SK-N-SH (cell line): ENCODE measurements at regions not wholly inside any gene's neighbourhood (a gene's known extent, or its start where the extent isn't known, plus 50 kb on each side); places are given as distances from the start of the nearest gene placed in this dataset.
"Not testable (repeated sequence)": the region's sequence is repeated elsewhere in the genome, so short reads cannot be mapped to it uniquely, and the experiment has no call there.

Experiments
- CTCF ChIA-PET: fragments of 300-600, 350-600 bp; formaldehyde crosslinking; extraction: SDS; loops from one replicate; lab custom pipeline; 2021; lab: Yijun Ruan, JAX
- POLR2A ChIA-PET: fragments of 350-600 bp; sonication (Branson Sonifier 250); formaldehyde crosslinking; extraction: SDS; loops from one replicate; lab custom pipeline; 2020; ENCODE audit warnings: antibody characterized with exemption, inconsistent platforms; lab: Yijun Ruan, JAX
- DNase-seq: peaks from one replicate; pipeline ENCODE4 v3.0.0; 2012
- H2AFZ ChIP-seq: fragments of 200-600 bp; sonication (generic); 2 replicates; pipeline ENCODE4 v1.8.1; 2016; ENCODE audit warnings: antibody characterized with exemption, mild to moderate bottlenecking, low read depth
- H3F3A ChIP-seq: fragments of 200-600 bp; sonication (generic); replicated peaks from 2 replicates; pipeline ENCODE3; 2016; ENCODE audit warnings: antibody characterized with exemption, mild to moderate bottlenecking; ENCODE audit not compliant: insufficient read depth
- H3K27ac ChIP-seq, 2 experiments: fragments of 200-500 bp in 1 of 2; fragments of 200-600 bp in 1 of 2; sonication (Bioruptor generic) in 1 of 2; sonication (generic), shearing (Covaris generic) in 1 of 2; 2 replicates each; pipeline versions ENCODE4 v1.5.1 to v1.6.1; 2014 to 2016; ENCODE audit warnings: low read depth in 2 of 2, inconsistent platforms in 1 of 2, low read length in 1 of 2, mild to moderate bottlenecking in 1 of 2, mixed read lengths in 1 of 2
- H3K27me3 ChIP-seq: fragments of 200-600 bp; sonication (generic), shearing (Covaris generic); 2 replicates; pipeline ENCODE4 v1.6.1; 2016; ENCODE audit warnings: mixed run types; ENCODE audit not compliant: insufficient read depth
- H3K36me3 ChIP-seq, 2 experiments: fragments of 200-500 bp in 1 of 2; fragments of 200-600 bp in 1 of 2; sonication (Bioruptor generic) in 1 of 2; sonication (generic) in 1 of 2; replicated peaks in 1 of 2; 2 replicates each; pipeline versions ENCODE3 to v1.5.1; 2014 to 2016; ENCODE audit warnings: low read length in 1 of 2, mild to moderate bottlenecking in 1 of 2; ENCODE audit not compliant: insufficient read depth in 2 of 2, control insufficient read depth in 1 of 2
- H3K4me1 ChIP-seq, 2 experiments: fragments of 200-500 bp in 1 of 2; fragments of 200-600 bp in 1 of 2; sonication (Bioruptor generic) in 1 of 2; sonication (generic), shearing (Covaris generic) in 1 of 2; 2 replicates each; pipeline versions ENCODE4 v1.5.1 to v1.6.1; 2014 to 2016; ENCODE audit warnings: low read depth in 1 of 2, low read length in 1 of 2, mixed run types in 1 of 2; ENCODE audit not compliant: insufficient read depth in 2 of 2, control insufficient read depth in 1 of 2
- H3K4me2 ChIP-seq: fragments of 200-600 bp; sonication (generic), shearing (Covaris generic); 2 replicates; pipeline ENCODE4 v1.6.1; 2017; ENCODE audit warnings: mixed run types
- H3K4me3 ChIP-seq, 2 experiments: fragments of 200-500 bp in 1 of 2; fragments of 200-600 bp in 1 of 2; sonication (Bioruptor generic) in 1 of 2; sonication (generic), shearing (Covaris generic) in 1 of 2; 2 replicates each; pipeline versions ENCODE4 v1.5.1 to v1.8.1; 2014 to 2016; ENCODE audit warnings: low read depth in 2 of 2, inconsistent platforms in 1 of 2, low read length in 1 of 2, mild to moderate bottlenecking in 1 of 2, mixed read lengths in 1 of 2, moderate library complexity in 1 of 2
- H3K79me2 ChIP-seq: fragments of 200-600 bp; sonication (generic); 2 replicates; pipeline ENCODE4 v1.8.1; 2017; ENCODE audit warnings: mild to moderate bottlenecking; ENCODE audit not compliant: insufficient read depth
- H3K9ac ChIP-seq: fragments of 200-600 bp; sonication (generic); 2 replicates; pipeline ENCODE4 v1.6.1; 2017; ENCODE audit warnings: mixed run types
- H3K9me2 ChIP-seq: fragments of 200-600 bp; sonication (generic); 2 replicates; pipeline ENCODE4 v1.6.1; 2017; ENCODE audit warnings: mixed run types
- H3K9me3 ChIP-seq: fragments of 200-600 bp; sonication (generic); 2 replicates; pipeline ENCODE4 v1.6.1; 2017; ENCODE audit warnings: mixed run types, mild to moderate bottlenecking, moderate library complexity
- H4K20me1 ChIP-seq: fragments of 200-600 bp; sonication (generic); 2 replicates; pipeline ENCODE4 v1.6.1; 2017; ENCODE audit warnings: mild to moderate bottlenecking, mixed run types; ENCODE audit not compliant: insufficient read depth
- FOSL2 ChIP-seq: IDR thresholded peaks from 2 replicates; pipeline ENCODE4 v1.4.0; 2012; ENCODE audit warnings: low read depth, mild to moderate bottlenecking, moderate library complexity, borderline replicate concordance
- GABPA ChIP-seq: IDR thresholded peaks from 2 replicates; pipeline ENCODE4 v1.4.0; 2012; ENCODE audit warnings: low read depth, mild to moderate bottlenecking
- GATA2 ChIP-seq: sonication (generic); formaldehyde crosslinking; IDR thresholded peaks from 2 replicates; pipeline ENCODE4 v1.5.0; 2020; ENCODE audit warnings: mild to moderate bottlenecking, missing genetic modification reagents
- MEF2A ChIP-seq: IDR thresholded peaks from 2 replicates; pipeline ENCODE4 v1.4.0; 2012; ENCODE audit warnings: low read depth, borderline replicate concordance
- NRF1 ChIP-seq: IDR thresholded peaks from 2 replicates; pipeline ENCODE4 v1.6.1; 2012; ENCODE audit warnings: low read depth, mild to moderate bottlenecking, low read length
- POLR2AphosphoS5 ChIP-seq: IDR thresholded peaks from 2 replicates; pipeline ENCODE4 v1.6.1; 2012; ENCODE audit warnings: low read depth, low read length
- RAD21 ChIP-seq: IDR thresholded peaks from 2 replicates; pipeline ENCODE4 v1.6.1; 2012; ENCODE audit warnings: mild to moderate bottlenecking, low read length
- RXRA ChIP-seq: IDR thresholded peaks from 2 replicates; pipeline ENCODE4 v1.4.0; 2012; ENCODE audit warnings: low read depth, mild to moderate bottlenecking, borderline replicate concordance
- SIN3A ChIP-seq: IDR thresholded peaks from 2 replicates; pipeline ENCODE4 v1.6.1; 2012; ENCODE audit warnings: low read depth, mild to moderate bottlenecking, low read length, moderate library complexity, borderline replicate concordance
- SMC3 ChIP-seq: IDR thresholded peaks from 2 replicates; pipeline ENCODE4 v1.6.1; 2012; ENCODE audit warnings: low read depth, low read length, improper control_type of control experiment
- TAF1 ChIP-seq: IDR thresholded peaks from 2 replicates; pipeline ENCODE4 v1.6.1; 2012; ENCODE audit warnings: low read depth, mild to moderate bottlenecking, low read length, moderate library complexity, borderline replicate concordance
- TCF12 ChIP-seq: IDR thresholded peaks from 2 replicates; pipeline ENCODE4 v1.4.0; 2012
- TEAD4 ChIP-seq: IDR thresholded peaks from 2 replicates; pipeline ENCODE4 v1.4.0; 2012; ENCODE audit warnings: mild to moderate bottlenecking, borderline replicate concordance; ENCODE audit not compliant: insufficient read depth
- WGBS: methylation state at CpG from one replicate; pipeline ENCODE4 v1.1.6; 2017; ENCODE audit warnings: low lambda C conversion rate; 5-methylcytosine and 5-hydroxymethylcytosine counted together
- TF ChIP-seq, protein P1 (sequence below): fragments of 200-600 bp; sonication (generic); IDR thresholded peaks from 2 replicates; pipeline ENCODE4 v1.6.1; 2017; ENCODE audit warnings: antibody characterized with exemption, mild to moderate bottlenecking, moderate library complexity
- TF ChIP-seq, protein P2 (sequence below): fragments of 150-350 bp; IDR thresholded peaks from 2 replicates; pipeline ENCODE4 v1.6.1; 2016; ENCODE audit warnings: mild to moderate bottlenecking, low read depth, low read length
- TF ChIP-seq, protein P3 (sequence below): fragments of 150-350 bp; IDR thresholded peaks from 2 replicates; pipeline ENCODE4 v1.6.1; 2017; ENCODE audit warnings: antibody characterized with exemption, low read length, low read depth, borderline replicate concordance
- TF ChIP-seq, protein P4 (sequence below): IDR thresholded peaks from 2 replicates; pipeline ENCODE4 v1.4.0; 2012; ENCODE audit warnings: low read depth, borderline replicate concordance

DNA sequence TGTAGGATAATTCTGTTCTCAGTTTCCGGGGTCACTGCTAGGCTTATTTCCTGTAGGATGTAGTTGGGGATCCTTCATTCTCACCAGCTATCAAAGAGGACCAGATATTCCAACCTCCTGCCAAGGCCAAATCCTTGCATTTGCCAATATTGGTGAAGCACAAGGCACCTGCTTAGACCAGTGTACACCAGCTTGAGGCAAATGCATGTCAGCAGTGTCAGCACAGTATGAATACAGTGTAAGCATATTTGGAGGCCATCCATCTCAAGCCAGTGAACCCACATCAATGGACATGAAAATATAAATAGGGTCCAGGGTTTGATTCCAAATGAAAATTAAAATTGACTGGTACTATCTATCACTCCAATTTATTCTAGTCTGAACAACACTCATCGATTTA, 88.0 kb upstream of the MAPRE2 start:
- TF ChIP-seq TCF12 (no peak), TAF1 (no peak), FOSL2 (no peak), SMC3 (no peak)
- TF ChIP-seq, protein P1, sequence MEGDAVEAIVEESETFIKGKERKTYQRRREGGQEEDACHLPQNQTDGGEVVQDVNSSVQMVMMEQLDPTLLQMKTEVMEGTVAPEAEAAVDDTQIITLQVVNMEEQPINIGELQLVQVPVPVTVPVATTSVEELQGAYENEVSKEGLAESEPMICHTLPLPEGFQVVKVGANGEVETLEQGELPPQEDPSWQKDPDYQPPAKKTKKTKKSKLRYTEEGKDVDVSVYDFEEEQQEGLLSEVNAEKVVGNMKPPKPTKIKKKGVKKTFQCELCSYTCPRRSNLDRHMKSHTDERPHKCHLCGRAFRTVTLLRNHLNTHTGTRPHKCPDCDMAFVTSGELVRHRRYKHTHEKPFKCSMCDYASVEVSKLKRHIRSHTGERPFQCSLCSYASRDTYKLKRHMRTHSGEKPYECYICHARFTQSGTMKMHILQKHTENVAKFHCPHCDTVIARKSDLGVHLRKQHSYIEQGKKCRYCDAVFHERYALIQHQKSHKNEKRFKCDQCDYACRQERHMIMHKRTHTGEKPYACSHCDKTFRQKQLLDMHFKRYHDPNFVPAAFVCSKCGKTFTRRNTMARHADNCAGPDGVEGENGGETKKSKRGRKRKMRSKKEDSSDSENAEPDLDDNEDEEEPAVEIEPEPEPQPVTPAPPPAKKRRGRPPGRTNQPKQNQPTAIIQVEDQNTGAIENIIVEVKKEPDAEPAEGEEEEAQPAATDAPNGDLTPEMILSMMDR = no peak
- TF ChIP-seq, protein P2, sequence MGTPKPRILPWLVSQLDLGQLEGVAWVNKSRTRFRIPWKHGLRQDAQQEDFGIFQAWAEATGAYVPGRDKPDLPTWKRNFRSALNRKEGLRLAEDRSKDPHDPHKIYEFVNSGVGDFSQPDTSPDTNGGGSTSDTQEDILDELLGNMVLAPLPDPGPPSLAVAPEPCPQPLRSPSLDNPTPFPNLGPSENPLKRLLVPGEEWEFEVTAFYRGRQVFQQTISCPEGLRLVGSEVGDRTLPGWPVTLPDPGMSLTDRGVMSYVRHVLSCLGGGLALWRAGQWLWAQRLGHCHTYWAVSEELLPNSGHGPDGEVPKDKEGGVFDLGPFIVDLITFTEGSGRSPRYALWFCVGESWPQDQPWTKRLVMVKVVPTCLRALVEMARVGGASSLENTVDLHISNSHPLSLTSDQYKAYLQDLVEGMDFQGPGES = no peak
- TF ChIP-seq, all 33 proteins: peak for 0
- 26% methylated on average over 2 of the region's 2 CpGs for WGBS
- Histone ChIP-seq H3F3A (no peaks in the 10 kb centered on the region), H3K9ac (no peak overlapping the region), H2AFZ (no peak overlapping the region), H3K36me3 (no peaks in the 10 kb centered on the region), H3K4me3 (no peak overlapping the region), H4K20me1 (no peaks in the 10 kb centered on the region), H3K9me3 (no peaks in the 10 kb centered on the region), H3K79me2 (no peaks in the 10 kb centered on the region), H3K9me2 (no peaks in the 10 kb centered on the region), H3K27me3 (no peaks in the 10 kb centered on the region), H3K27ac (no peak overlapping the region), H3K4me1 (peaks cover 0 to 2% of the 10 kb centered on the region in 2 experiments; a peak in 1 of 4 replicates), H3K4me2 (no peak overlapping the region)
- no peak for DNase-seq
- ChIA-PET CTCF (no interaction called here), POLR2A (no interaction called here)

DNA sequence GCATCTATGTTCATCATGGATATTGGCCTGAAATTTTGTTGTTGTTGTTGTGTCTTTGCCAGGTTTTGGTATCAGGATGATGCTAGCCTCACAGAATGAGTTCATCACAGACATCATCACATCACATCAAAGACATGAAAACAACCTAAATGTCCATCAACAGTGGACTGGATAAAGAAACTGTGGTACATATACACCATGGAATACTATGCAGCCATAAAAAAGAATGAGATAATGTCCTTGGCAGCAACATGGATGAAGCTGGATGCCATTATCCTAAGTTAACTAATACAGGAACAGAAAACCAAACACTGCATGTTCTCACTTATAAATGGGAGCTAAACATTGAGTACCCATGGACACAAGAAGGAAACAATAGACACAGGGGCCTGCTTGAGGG, 85.7 kb upstream of the MAPRE2 start:
- H3K9me2 ChIP-seq, H3K4me3 ChIP-seq, POLR2A ChIA-PET, H4K20me1 ChIP-seq, H3K4me2 ChIP-seq, H3K27ac ChIP-seq, H3K9me3 ChIP-seq, H2AFZ ChIP-seq, H3K27me3 ChIP-seq, H3K36me3 ChIP-seq, H3K9ac ChIP-seq, H3K4me1 ChIP-seq, H3F3A ChIP-seq, H3K79me2 ChIP-seq, DNase-seq: not testable (repeated sequence)
- CTCF ChIA-PET = interaction anchor here (1.1 to 2.2 kb wide), 3 partner anchors 15 to 55 kb away, joined by 3 to 5 read pairs (median 4); no protein-coding TSS in a partner anchor

DNA sequence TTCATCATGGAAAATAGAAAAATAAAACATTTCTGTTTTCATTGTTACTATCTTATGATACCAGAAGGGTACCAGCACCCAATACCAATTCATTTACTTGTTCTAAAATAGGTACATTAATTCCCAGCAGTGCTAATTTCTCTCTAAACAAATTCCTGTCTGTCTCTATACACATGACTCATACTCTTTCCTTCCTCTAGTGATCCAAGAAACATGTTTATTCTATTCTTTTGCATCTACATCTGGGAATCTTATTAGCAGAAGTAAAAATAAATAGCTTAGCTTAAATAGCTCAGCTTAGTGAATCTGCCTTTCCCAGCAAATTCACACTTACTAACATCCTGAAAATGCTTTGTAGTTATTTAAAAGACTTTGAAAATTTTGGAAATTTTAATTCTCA, 84.5 kb upstream of the MAPRE2 start:
- H3K9ac ChIP-seq = no peak overlapping the region
- no peaks in the 10 kb centered on the region for H3F3A ChIP-seq
- 0 out of 2 replicates have a peak overlapping the region, but pooled peaks have one; percentile 39 for H3K4me2 ChIP-seq
- CTCF ChIA-PET = interaction anchor here (0.7 kb wide), 1 partner anchor 13 kb away, joined by 4 read pairs; no protein-coding TSS in a partner anchor
- no peak for DNase-seq
- H3K27me3 ChIP-seq = no peaks in the 10 kb centered on the region; the same call in 1 of the 2 replicates
- peaks cover 0 to 2% of the 10 kb centered on the region in 2 experiments; a peak in 1 of 4 replicates for H3K4me1 ChIP-seq
- no peak overlapping the region for H3K27ac ChIP-seq
- no peaks in the 10 kb centered on the region for H3K9me3 ChIP-seq
- H3K9me2 ChIP-seq = 0 out of 2 replicates have a peak, but pooled peaks cover 4% of the 10 kb centered on the region
- no peaks in the 10 kb centered on the region for H4K20me1 ChIP-seq
- POLR2A ChIA-PET = no interaction called here
- H2AFZ ChIP-seq = no peak overlapping the region
- no peaks in the 10 kb centered on the region for H3K79me2 ChIP-seq
- H3K36me3 ChIP-seq = no peaks in the 10 kb centered on the region
- no peak overlapping the region for H3K4me3 ChIP-seq
- TF ChIP-seq TCF12 = no peak
- TF ChIP-seq FOSL2 = no peak
- no peak for TF ChIP-seq POLR2AphosphoS5
- no peak for TF ChIP-seq RXRA
- TF ChIP-seq, protein P3, sequence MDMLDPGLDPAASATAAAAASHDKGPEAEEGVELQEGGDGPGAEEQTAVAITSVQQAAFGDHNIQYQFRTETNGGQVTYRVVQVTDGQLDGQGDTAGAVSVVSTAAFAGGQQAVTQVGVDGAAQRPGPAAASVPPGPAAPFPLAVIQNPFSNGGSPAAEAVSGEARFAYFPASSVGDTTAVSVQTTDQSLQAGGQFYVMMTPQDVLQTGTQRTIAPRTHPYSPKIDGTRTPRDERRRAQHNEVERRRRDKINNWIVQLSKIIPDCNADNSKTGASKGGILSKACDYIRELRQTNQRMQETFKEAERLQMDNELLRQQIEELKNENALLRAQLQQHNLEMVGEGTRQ = no peak
- TF ChIP-seq GATA2 (CRISPR knock-in tag) = no peak
- no peak for TF ChIP-seq RAD21
- TF ChIP-seq TEAD4 = no peak
- TF ChIP-seq MEF2A = no peak
- TF ChIP-seq, protein P4, sequence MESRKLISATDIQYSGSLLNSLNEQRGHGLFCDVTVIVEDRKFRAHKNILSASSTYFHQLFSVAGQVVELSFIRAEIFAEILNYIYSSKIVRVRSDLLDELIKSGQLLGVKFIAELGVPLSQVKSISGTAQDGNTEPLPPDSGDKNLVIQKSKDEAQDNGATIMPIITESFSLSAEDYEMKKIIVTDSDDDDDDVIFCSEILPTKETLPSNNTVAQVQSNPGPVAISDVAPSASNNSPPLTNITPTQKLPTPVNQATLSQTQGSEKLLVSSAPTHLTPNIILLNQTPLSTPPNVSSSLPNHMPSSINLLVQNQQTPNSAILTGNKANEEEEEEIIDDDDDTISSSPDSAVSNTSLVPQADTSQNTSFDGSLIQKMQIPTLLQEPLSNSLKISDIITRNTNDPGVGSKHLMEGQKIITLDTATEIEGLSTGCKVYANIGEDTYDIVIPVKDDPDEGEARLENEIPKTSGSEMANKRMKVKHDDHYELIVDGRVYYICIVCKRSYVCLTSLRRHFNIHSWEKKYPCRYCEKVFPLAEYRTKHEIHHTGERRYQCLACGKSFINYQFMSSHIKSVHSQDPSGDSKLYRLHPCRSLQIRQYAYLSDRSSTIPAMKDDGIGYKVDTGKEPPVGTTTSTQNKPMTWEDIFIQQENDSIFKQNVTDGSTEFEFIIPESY = no peak
- TF ChIP-seq SIN3A = no peak
- TF ChIP-seq NRF1 = no peak
- TF ChIP-seq GABPA = no peak
